ENCODE measurements at regions not wholly inside any gene's neighbourhood (a gene's known extent, or its start where the extent isn't known, plus 50 kb on each side); places are given as distances from the start of the nearest gene placed in this dataset.

DNA sequence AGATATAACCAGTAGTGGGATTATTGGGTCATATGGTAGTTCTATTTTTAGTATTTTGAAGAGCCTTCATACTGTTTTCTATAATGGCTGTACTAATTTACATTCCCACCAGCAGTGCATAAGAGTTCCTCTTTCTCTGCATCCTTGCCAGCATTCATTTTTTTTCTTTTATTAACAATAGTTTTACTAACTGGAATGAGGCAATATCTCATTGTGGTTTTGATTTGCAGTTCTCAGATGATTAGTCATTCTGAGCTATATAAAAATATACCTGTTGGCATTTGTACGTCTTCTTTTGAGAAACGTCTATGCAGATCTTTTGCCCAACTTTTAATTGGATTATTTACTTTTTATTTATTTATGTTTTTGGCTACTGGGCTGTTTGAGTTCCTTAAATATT lies 1579.3 kb upstream of the CDH6 start:
- H3K9ac ChIP-seq (ENCODE audit: extremely low read depth, insufficient read length, low read length), result no peak overlapping the region
- Mint-ChIP-seq H3K9me3 (peaks cover 5 to 6% of the 10 kb centered on the region in 2 experiments; a peak in 3 of 5 replicates), H3K4me1 (no peaks in the 10 kb centered on the region), H3K27ac (no peak overlapping the region), H3K4me3 (no peak overlapping the region), H3K36me3 (ENCODE audit: insufficient read depth in 1 of 3, low read depth in 3 of 3) (peaks cover 0 to 10% (median 0%) of the 10 kb centered on the region in 3 experiments; a peak in 4 of 7 replicates), H3K27me3 (ENCODE audit: low read depth) (no peaks in the 10 kb centered on the region)
- no peaks in the 10 kb centered on the region for H4K20me1 ChIP-seq (ENCODE audit: control insufficient read depth, insufficient read depth, insufficient read length)
- no peak overlapping the region for H4K5ac ChIP-seq (ENCODE audit: insufficient read length, low read depth, low read length)
- H3K27me3 ChIP-seq (ENCODE audit: insufficient read depth, low read length), result no peaks in the 10 kb centered on the region
- no peak overlapping the region for H3K14ac ChIP-seq (ENCODE audit: insufficient read depth, low read length)
- no peak overlapping the region for H3K27ac ChIP-seq (ENCODE audit: insufficient read length, low read depth, low read length)
- H3K9me3 ChIP-seq (ENCODE audit: control insufficient read depth, low read depth, low read length), result no peaks in the 10 kb centered on the region
- no peaks in the 10 kb centered on the region for H3K23me2 ChIP-seq (ENCODE audit: insufficient read length, low read depth, low read length, poor library complexity, severe bottlenecking)
- H2AK5ac ChIP-seq (ENCODE audit: insufficient read length, low read length), result no peak overlapping the region
- H2AFZ ChIP-seq (ENCODE audit: low read length), result no peak overlapping the region
- H3K18ac ChIP-seq (ENCODE audit: insufficient read length, low read depth, low read length), result no peak overlapping the region
- no peak overlapping the region for H2BK12ac ChIP-seq (ENCODE audit: insufficient read length, low read depth, low read length)
- no peaks in the 10 kb centered on the region for H3K79me2 ChIP-seq (ENCODE audit: insufficient read depth, low read length)
- H3K4ac ChIP-seq (ENCODE audit: low read depth, low read length), result no peak overlapping the region
- no peak overlapping the region for H4K91ac ChIP-seq (ENCODE audit: insufficient read length, low read depth, low read length)
- H2BK120ac ChIP-seq (ENCODE audit: low read depth, low read length, poor library complexity, severe bottlenecking), result no peak overlapping the region
- H3T11ph ChIP-seq (ENCODE audit: low read length), result no peak overlapping the region
- H3K23ac ChIP-seq (ENCODE audit: insufficient read length, low read depth, low read length), result no peak overlapping the region
- no peak overlapping the region for H3K4me2 ChIP-seq (ENCODE audit: insufficient read depth, insufficient read length, low read length)
- H3K4me1 ChIP-seq (ENCODE audit: insufficient read depth, low read length), result no peaks in the 10 kb centered on the region
- no CpG with 5 or more reads among the region's 2 CpGs for WGBS (ENCODE audit: extremely low coverage, insufficient read length, low lambda C conversion rate)
- H2BK20ac ChIP-seq (ENCODE audit: low read depth, low read length, poor library complexity, severe bottlenecking), result no peak overlapping the region
- no peak overlapping the region for H2BK5ac ChIP-seq (ENCODE audit: insufficient read length, low read length)
- H3K56ac ChIP-seq (ENCODE audit: insufficient read length, low read depth, low read length), result no peak overlapping the region
- H3K79me1 ChIP-seq (ENCODE audit: insufficient read depth, low read depth, low read length, poor library complexity, severe bottlenecking), result no peaks in the 10 kb centered on the region
- no peak overlapping the region for H4K8ac ChIP-seq (replicated peaks; ENCODE audit: insufficient read length, low read depth, low read length)
- DNase-seq, result no peak
- no peak overlapping the region for H2BK15ac ChIP-seq (ENCODE audit: low read depth, low read length)
- TF ChIP-seq, protein P1, sequence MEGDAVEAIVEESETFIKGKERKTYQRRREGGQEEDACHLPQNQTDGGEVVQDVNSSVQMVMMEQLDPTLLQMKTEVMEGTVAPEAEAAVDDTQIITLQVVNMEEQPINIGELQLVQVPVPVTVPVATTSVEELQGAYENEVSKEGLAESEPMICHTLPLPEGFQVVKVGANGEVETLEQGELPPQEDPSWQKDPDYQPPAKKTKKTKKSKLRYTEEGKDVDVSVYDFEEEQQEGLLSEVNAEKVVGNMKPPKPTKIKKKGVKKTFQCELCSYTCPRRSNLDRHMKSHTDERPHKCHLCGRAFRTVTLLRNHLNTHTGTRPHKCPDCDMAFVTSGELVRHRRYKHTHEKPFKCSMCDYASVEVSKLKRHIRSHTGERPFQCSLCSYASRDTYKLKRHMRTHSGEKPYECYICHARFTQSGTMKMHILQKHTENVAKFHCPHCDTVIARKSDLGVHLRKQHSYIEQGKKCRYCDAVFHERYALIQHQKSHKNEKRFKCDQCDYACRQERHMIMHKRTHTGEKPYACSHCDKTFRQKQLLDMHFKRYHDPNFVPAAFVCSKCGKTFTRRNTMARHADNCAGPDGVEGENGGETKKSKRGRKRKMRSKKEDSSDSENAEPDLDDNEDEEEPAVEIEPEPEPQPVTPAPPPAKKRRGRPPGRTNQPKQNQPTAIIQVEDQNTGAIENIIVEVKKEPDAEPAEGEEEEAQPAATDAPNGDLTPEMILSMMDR (conservative IDR thresholded peaks at IDR 0.05), result no peak

Data from H9 (cell line).